ENCODE measurements at regions not wholly inside any gene's neighbourhood (a gene's known extent, or its start where the extent isn't known, plus 50 kb on each side); places are given as distances from the start of the nearest gene placed in this dataset.

DNA sequence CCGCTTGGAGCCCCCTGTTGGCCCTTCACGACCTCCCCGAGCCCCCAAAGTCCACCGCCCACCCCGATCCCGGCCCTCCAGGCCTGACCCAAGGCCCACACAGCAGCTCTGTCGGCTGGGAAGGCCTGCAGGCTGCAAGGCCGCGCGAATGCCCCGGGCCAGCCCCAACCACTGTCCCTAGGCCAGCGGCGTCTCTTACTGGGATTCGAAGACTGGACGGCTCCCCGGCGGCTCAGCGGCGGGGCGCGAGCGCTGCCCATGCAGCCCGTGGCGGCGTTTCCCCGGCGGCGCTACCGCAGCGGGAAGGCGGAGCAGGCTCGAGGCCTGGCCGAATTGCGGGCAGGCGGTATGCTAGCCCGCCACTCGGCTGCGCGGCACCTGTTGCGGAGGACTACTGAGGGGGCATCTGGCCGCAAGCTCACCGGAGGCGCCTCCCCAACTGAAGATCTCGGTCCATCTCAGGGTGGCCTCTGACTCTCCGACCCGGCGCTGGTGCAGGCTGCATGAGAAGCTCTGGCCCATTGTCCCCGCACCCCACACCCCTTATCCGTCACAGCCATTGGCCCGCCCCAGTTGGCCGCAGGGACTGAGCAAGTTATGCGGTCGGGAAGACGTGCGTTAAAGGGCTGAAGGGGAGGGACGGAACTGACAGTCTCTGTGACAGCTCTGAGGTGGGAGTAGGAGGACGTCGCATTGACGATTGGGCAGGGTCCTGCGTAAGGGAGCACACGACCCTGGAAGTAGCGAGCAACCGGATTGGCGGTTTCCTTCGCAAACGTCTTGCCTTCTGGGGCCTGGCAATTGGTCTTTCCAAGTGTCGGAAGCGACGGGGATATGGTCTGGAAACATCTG lies 303.5 kb upstream of the HSFY2 start:
- H3K4me3 ChIP-seq (ENCODE audit: low read length), result peak overlapping the region; percentile 48

GRCh38 chrY:19075471-19076253 lies 302.1 kb upstream of the HSFY2 start:
- Mint-ChIP-seq H3K4me3 (no peak overlapping the region), H3K27me3 (ENCODE audit: low read depth in 2 of 2) (no peaks in the 10 kb centered on the region), H3K9me3 (no peaks in the 10 kb centered on the region), H3K27ac (peak overlapping the region in 1 of 2 donors; percentile 82), H3K4me1 (peaks cover 0 to 9% of the 10 kb centered on the region in 2 donors), H3K36me3 (no peaks in the 10 kb centered on the region)
- H3K27ac ChIP-seq (ENCODE audit: low read length), result no peak overlapping the region
- H3K4me1 ChIP-seq (ENCODE audit: control insufficient read depth, insufficient read depth, low read length), result peaks cover 12% of the 10 kb centered on the region
- no peaks in the 10 kb centered on the region for H3K9me3 ChIP-seq (ENCODE audit: control insufficient read depth, insufficient read depth, low read length)
- 3% methylated on average over 24 of the region's 28 CpGs for WGBS (ENCODE audit: insufficient coverage)
- H3K27me3 ChIP-seq (ENCODE audit: control insufficient read depth, insufficient read depth, low read length), result no peaks in the 10 kb centered on the region
- peak overlapping the region; percentile 48 for H3K4me3 ChIP-seq (ENCODE audit: low read length)
- intact Hi-C loops (cut with micrococcal nuclease), result no loop called here
- DNase-seq (peak in 1 of 2 donors; percentile 13), ATAC-seq (peak in 1 of 3 donors; percentile 29)
- no peak for TF ChIP-seq CTCF (IDR thresholded peaks at IDR 0.05)
- no peaks in the 10 kb centered on the region for H3K36me3 ChIP-seq (ENCODE audit: control insufficient read depth, insufficient read depth, low read length)

More for the DNA sequence above, 303.5 kb upstream of the HSFY2 start:
- H3K36me3 Mint-ChIP-seq, result no peaks in the 10 kb centered on the region
- no peak overlapping the region for H3K27ac ChIP-seq (ENCODE audit: low read length)
- H3K4me1 ChIP-seq (ENCODE audit: control insufficient read depth, insufficient read depth, low read length), result peaks cover 12% of the 10 kb centered on the region
- peaks cover 0 to 9% of the 10 kb centered on the region in 2 donors for H3K4me1 Mint-ChIP-seq
- no peaks in the 10 kb centered on the region for H3K27me3 Mint-ChIP-seq (ENCODE audit: low read depth in 2 of 2)
- TF ChIP-seq CTCF (IDR thresholded peaks at IDR 0.05), result no peak
- intact Hi-C loops (cut with micrococcal nuclease), result no loop called here
- ATAC-seq (peak in 2 of 3 donors; percentile 69 to 81), DNase-seq (peak; percentile 16 to 60)
- H3K9me3 Mint-ChIP-seq, result no peaks in the 10 kb centered on the region
- peak overlapping the region in 1 of 2 donors; percentile 82 for H3K27ac Mint-ChIP-seq
- no peaks in the 10 kb centered on the region for H3K9me3 ChIP-seq (ENCODE audit: control insufficient read depth, insufficient read depth, low read length)
- no peaks in the 10 kb centered on the region for H3K36me3 ChIP-seq (ENCODE audit: control insufficient read depth, insufficient read depth, low read length)
- whole genome bisulfite sequencing (ENCODE audit: insufficient coverage), result 3% methylated on average over 67 of the region's 69 CpGs
- no peak overlapping the region for H3K4me3 Mint-ChIP-seq
- H3K27me3 ChIP-seq (ENCODE audit: control insufficient read depth, insufficient read depth, low read length), result no peaks in the 10 kb centered on the region

- Mint-ChIP-seq H3K27me3 (ENCODE audit: low read depth in 2 of 2) (no peaks in the 10 kb centered on the region), H3K4me3 (no peak overlapping the region), H3K27ac (no peak overlapping the region), H3K9me3 (no peaks in the 10 kb centered on the region), H3K36me3 (no peaks in the 10 kb centered on the region), H3K4me1 (peaks cover 0 to 9% of the 10 kb centered on the region in 2 donors)
- Histone ChIP-seq H3K9me3 (ENCODE audit: control insufficient read depth, insufficient read depth, low read length) (no peaks in the 10 kb centered on the region), H3K36me3 (ENCODE audit: control insufficient read depth, insufficient read depth, low read length) (no peaks in the 10 kb centered on the region), H3K4me1 (ENCODE audit: control insufficient read depth, insufficient read depth, low read length) (no peaks in the 10 kb centered on the region), H3K27ac (ENCODE audit: low read length) (no peak overlapping the region), H3K4me3 (ENCODE audit: low read length) (no peak overlapping the region), H3K27me3 (ENCODE audit: control insufficient read depth, insufficient read depth, low read length) (no peaks in the 10 kb centered on the region)
- DNase-seq (no peak), ATAC-seq (no peak)
- no peak for TF ChIP-seq CTCF (IDR thresholded peaks at IDR 0.05)
- intact Hi-C loops (cut with micrococcal nuclease), result no loop called here
These were observed 293.9 kb upstream of the HSFY2 start for GRCh38 chrY:19067435-19067834.
